ENCODE measurements at regions not wholly inside any gene's neighbourhood (a gene's known extent, or its start where the extent isn't known, plus 50 kb on each side); places are given as distances from the start of the nearest gene placed in this dataset.

- H4K20me1 ChIP-seq (ENCODE audit: control insufficient read depth, extremely low read depth, insufficient read depth, low read length) = no peaks in the 10 kb centered on the region
- no peak overlapping the region for H3K4me2 ChIP-seq (ENCODE audit: extremely low read depth, insufficient read depth, low read length)
Measured at GRCh38 chr12:90827567-90827966, 127.4 kb downstream of the CCER1 start.

GRCh38 chr12:90826036-90826435, 128.9 kb downstream of the CCER1 start:
- no peak for DNase-seq (ENCODE audit: low read depth in 2 of 2)
- TF ChIP-seq EZH2 (IDR thresholded peaks at IDR 0.05; ENCODE audit: low read length, missing control alignments) (no peak), CTCF (conservative IDR thresholded peaks at IDR 0.05 in 1 of 2, IDR thresholded peaks at IDR 0.05 in 1 of 2; ENCODE audit: low read depth in 1 of 2, low read length in 2 of 2) (no peak)
- Histone ChIP-seq H3K4me3 (replicated peaks in 1 of 4; ENCODE audit: control extremely low read depth in 1 of 4, insufficient read depth in 1 of 4, low read depth in 3 of 4, low read length in 4 of 4) (no peak overlapping the region), H3K79me2 (ENCODE audit: control insufficient read depth, insufficient read depth, low read length) (no peaks in the 10 kb centered on the region), H3K27me3 (ENCODE audit: control insufficient read depth, insufficient read depth, low read length) (no peaks in the 10 kb centered on the region), H3K27ac (ENCODE audit: insufficient read depth, low read length) (no peak overlapping the region), H4K20me1 (ENCODE audit: control insufficient read depth, extremely low read depth, insufficient read depth, low read length) (no peaks in the 10 kb centered on the region), H3K4me1 (ENCODE audit: control insufficient read depth, extremely low read depth, insufficient read depth, low read length) (no peaks in the 10 kb centered on the region), H2AFZ (ENCODE audit: low read length) (no peak overlapping the region), H3K4me2 (ENCODE audit: extremely low read depth, insufficient read depth, low read length) (no peak overlapping the region), H3K9ac (ENCODE audit: insufficient read depth, low read length) (no peak overlapping the region), H3K9me3 (ENCODE audit: control insufficient read depth, insufficient read depth, low read depth, low read length) (no peaks in the 10 kb centered on the region), H3K36me3 (ENCODE audit: control insufficient read depth, insufficient read depth, low read length) (no peaks in the 10 kb centered on the region)

More at GRCh38 chr12:90827567-90827966, 127.4 kb downstream of the CCER1 start:
- no peak for DNase-seq (ENCODE audit: low read depth in 2 of 2)
- no peak for TF ChIP-seq CTCF (conservative IDR thresholded peaks at IDR 0.05 in 1 of 2, IDR thresholded peaks at IDR 0.05 in 1 of 2; ENCODE audit: low read depth in 1 of 2, low read length in 2 of 2)
- Histone ChIP-seq H3K27me3 (ENCODE audit: control insufficient read depth, insufficient read depth, low read length) (no peaks in the 10 kb centered on the region), H3K9me3 (ENCODE audit: control insufficient read depth, insufficient read depth, low read depth, low read length) (no peaks in the 10 kb centered on the region), H3K36me3 (ENCODE audit: control insufficient read depth, insufficient read depth, low read length) (no peaks in the 10 kb centered on the region), H3K79me2 (ENCODE audit: control insufficient read depth, insufficient read depth, low read length) (no peaks in the 10 kb centered on the region), H3K9ac (ENCODE audit: insufficient read depth, low read length) (no peak overlapping the region), H2AFZ (ENCODE audit: low read length) (no peak overlapping the region), H3K4me1 (ENCODE audit: control insufficient read depth, extremely low read depth, insufficient read depth, low read length) (no peaks in the 10 kb centered on the region), H3K4me3 (replicated peaks in 1 of 4; ENCODE audit: control extremely low read depth in 1 of 4, insufficient read depth in 1 of 4, low read depth in 3 of 4, low read length in 4 of 4) (no peak overlapping the region), H3K27ac (ENCODE audit: insufficient read depth, low read length) (no peak overlapping the region)

- H3K79me2 ChIP-seq (ENCODE audit: control insufficient read depth, insufficient read depth, low read length) = no peaks in the 10 kb centered on the region
- no peak overlapping the region for H3K4me3 ChIP-seq (replicated peaks in 1 of 4; ENCODE audit: control extremely low read depth in 1 of 4, insufficient read depth in 1 of 4, low read depth in 3 of 4, low read length in 4 of 4)
- no peak for TF ChIP-seq EZH2 (IDR thresholded peaks at IDR 0.05; ENCODE audit: low read length, missing control alignments)
- TF ChIP-seq CTCF (conservative IDR thresholded peaks at IDR 0.05 in 1 of 2, IDR thresholded peaks at IDR 0.05 in 1 of 2; ENCODE audit: low read depth in 1 of 2, low read length in 2 of 2) = no peak
Measured at GRCh38 chr12:90823859-90824258, 131.1 kb downstream of the CCER1 start.

More at GRCh38 chr12:90823859-90824258, 131.1 kb downstream of the CCER1 start:
- Histone ChIP-seq H4K20me1 (ENCODE audit: control insufficient read depth, extremely low read depth, insufficient read depth, low read length) (no peaks in the 10 kb centered on the region), H3K9me3 (ENCODE audit: control insufficient read depth, insufficient read depth, low read depth, low read length) (no peaks in the 10 kb centered on the region), H3K27ac (ENCODE audit: insufficient read depth, low read length) (no peak overlapping the region), H3K36me3 (ENCODE audit: control insufficient read depth, insufficient read depth, low read length) (no peaks in the 10 kb centered on the region), H2AFZ (ENCODE audit: low read length) (no peak overlapping the region), H3K9ac (ENCODE audit: insufficient read depth, low read length) (no peak overlapping the region), H3K4me1 (ENCODE audit: control insufficient read depth, extremely low read depth, insufficient read depth, low read length) (no peaks in the 10 kb centered on the region), H3K27me3 (ENCODE audit: control insufficient read depth, insufficient read depth, low read length) (no peaks in the 10 kb centered on the region), H3K4me2 (ENCODE audit: extremely low read depth, insufficient read depth, low read length) (no peak overlapping the region)
- no peak for DNase-seq (ENCODE audit: low read depth in 2 of 2)
